Posterior vena cava (tissue), 2 donors: ENCODE measurements at regions not wholly inside any gene's neighbourhood (a gene's known extent, or its start where the extent isn't known, plus 50 kb on each side); places are given as distances from the start of the nearest gene placed in this dataset.
A peak's percentile ranks its signal among the peaks of the same experiment; 100 is the strongest.

Experiments
- DNase-seq: peaks from one replicate; pipeline ENCODE4 v3.0.0-alpha.2; 2020; ENCODE audit warnings: low spot score
- intact Hi-C, 2 donors: fragments of 100-400 bp; cut with DNase I; formaldehyde crosslinking; loops; one replicate each; pipeline versions ENCODE4 v1.14.1 to v1.14.2; 2022 to 2023
- donor health status: DM: yes; HTN: yes; CAD: no.
- donor health status: DM: yes; HTN: yes; CAD: no.

- DNase-seq: no peak
- intact Hi-C loops: no loop called here
These were observed 93.8 kb upstream of the ZNF469 start for GRCh38 chr16:88289001-88289400.

GRCh38 chr16:88289561-88289960 is 93.2 kb upstream of the ZNF469 start:
- intact Hi-C loops: no loop called here
- DNase-seq: no peak

- intact Hi-C loops: no loop called here
- peak; percentile 76 for DNase-seq
These were observed 92.8 kb upstream of the ZNF469 start for GRCh38 chr16:88289968-88290401.

GRCh38 chr16:88290850-88291830 is 91.6 kb upstream of the ZNF469 start:
- peak; percentile 72 for DNase-seq

GRCh38 chr16:88292007-88292970 is 90.5 kb upstream of the ZNF469 start:
- intact Hi-C loops: no loop called here
- DNase-seq: no peak

More at GRCh38 chr16:88290850-88291830, 91.6 kb upstream of the ZNF469 start:
- intact Hi-C loops: no loop called here

- no peak for DNase-seq
- intact Hi-C loops: no loop called here
These were observed 89.7 kb upstream of the ZNF469 start for GRCh38 chr16:88293097-88293496.

- DNase-seq: no peak
These were observed 86.9 kb upstream of the ZNF469 start for GRCh38 chr16:88295671-88296436.

GRCh38 chr16:88296437-88297177 is 86.2 kb upstream of the ZNF469 start:
- intact Hi-C loops: no loop called here
- no peak for DNase-seq

More at GRCh38 chr16:88295671-88296436, 86.9 kb upstream of the ZNF469 start:
- intact Hi-C loops: no loop called here

GRCh38 chr16:88297178-88297720 is 85.5 kb upstream of the ZNF469 start:
- no peak for DNase-seq
- intact Hi-C loops: no loop called here

- DNase-seq: peak; percentile 94
These were observed 84.5 kb upstream of the ZNF469 start for GRCh38 chr16:88298181-88298832.

GRCh38 chr16:88298833-88299745 is 83.7 kb upstream of the ZNF469 start:
- DNase-seq: no peak
- intact Hi-C loops: no loop called here

More at GRCh38 chr16:88298181-88298832, 84.5 kb upstream of the ZNF469 start:
- intact Hi-C loops: no loop called here

- intact Hi-C loops: no loop called here
These were observed 82.9 kb upstream of the ZNF469 start for GRCh38 chr16:88299751-88300462.

GRCh38 chr16:88300463-88300835 is 82.3 kb upstream of the ZNF469 start:
- intact Hi-C loops: no loop called here
- no peak for DNase-seq

More at GRCh38 chr16:88299751-88300462, 82.9 kb upstream of the ZNF469 start:
- no peak for DNase-seq

- intact Hi-C loops: no loop called here
- DNase-seq: no peak
These were observed 81.3 kb upstream of the ZNF469 start for GRCh38 chr16:88301431-88301830.

GRCh38 chr16:88301886-88302285 is 80.9 kb upstream of the ZNF469 start:
- DNase-seq: no peak
- intact Hi-C loops: no loop called here

GRCh38 chr16:88302666-88303065 is 80.1 kb upstream of the ZNF469 start:
- intact Hi-C loops: no loop called here
- DNase-seq: no peak
